ENCODE measurements at regions not wholly inside any gene's neighbourhood (a gene's known extent, or its start where the extent isn't known, plus 50 kb on each side); places are given as distances from the start of the nearest gene placed in this dataset.

- DNase-seq (ENCODE audit: low read depth, low spot score) (no peak), ATAC-seq (no peak)
- Histone ChIP-seq H3K9ac (ENCODE audit: low read length) (no peak overlapping the region), H2AFZ (ENCODE audit: low read depth, low read length, poor library complexity, severe bottlenecking) (no peak overlapping the region), H3K79me2 (ENCODE audit: insufficient read depth, low read length) (no peaks in the 10 kb centered on the region), H3K27ac (ENCODE audit: low read depth, low read length) (no peak overlapping the region), H3K4me2 (ENCODE audit: low read length) (no peak overlapping the region), H3K4me1 (ENCODE audit: control insufficient read depth in 1 of 2, insufficient read depth in 2 of 2, low read length in 2 of 2) (no peaks in the 10 kb centered on the region), H3K27me3 (ENCODE audit: insufficient read depth, low read length) (no peaks in the 10 kb centered on the region), H4K20me1 (ENCODE audit: insufficient read depth) (no peaks in the 10 kb centered on the region), H3K9me2 (ENCODE audit: insufficient read depth) (no peaks in the 10 kb centered on the region), H3K4me3 (replicated peaks in 1 of 2; ENCODE audit: low read depth in 1 of 2, low read length in 2 of 2) (no peak overlapping the region), H3K9me3 (ENCODE audit: control insufficient read depth in 1 of 2, insufficient read depth in 1 of 2, low read depth in 1 of 2, low read length in 2 of 2) (no peaks in the 10 kb centered on the region), H3K36me3 (ENCODE audit: control insufficient read depth in 1 of 2, insufficient read depth in 2 of 2, low read length in 2 of 2) (no peaks in the 10 kb centered on the region)
- ChIA-PET RAD21 (ENCODE audit: low non-redundant PET in 1 of 2, low total read pairs in 2 of 2, uncharacterized antibody in 2 of 2, unreplicated experiment in 2 of 2) (no interaction called here), POLR2A (no interaction called here), CTCF (no interaction called here)
- no peak for TF ChIP-seq JUND (IDR thresholded peaks at IDR 0.05)
- no peak for TF ChIP-seq TCF7L2 (IDR thresholded peaks at IDR 0.05; ENCODE audit: borderline replicate concordance, extremely low read depth, insufficient read depth, insufficient read length)
- TF ChIP-seq ELF1 (IDR thresholded peaks at IDR 0.05; ENCODE audit: borderline replicate concordance, low read depth): no peak
- TF ChIP-seq EZH2phosphoT487 (IDR thresholded peaks at IDR 0.05; ENCODE audit: borderline replicate concordance): no peak
- TF ChIP-seq ZNF274 (IDR thresholded peaks at IDR 0.05; ENCODE audit: low read depth, low read length): no peak
- no peak for TF ChIP-seq FOSL1 (IDR thresholded peaks at IDR 0.05; ENCODE audit: low read depth)
- no peak for TF ChIP-seq CEBPB (IDR thresholded peaks at IDR 0.05; ENCODE audit: low read depth)
- intact Hi-C loops (cut with micrococcal nuclease): no loop called here
- BruUV-seq (replicated peaks): no TSS peak
These were observed 1032.2 kb upstream of the SLC10A2 start for GRCh38 chr13:104098421-104098820.

DNA sequence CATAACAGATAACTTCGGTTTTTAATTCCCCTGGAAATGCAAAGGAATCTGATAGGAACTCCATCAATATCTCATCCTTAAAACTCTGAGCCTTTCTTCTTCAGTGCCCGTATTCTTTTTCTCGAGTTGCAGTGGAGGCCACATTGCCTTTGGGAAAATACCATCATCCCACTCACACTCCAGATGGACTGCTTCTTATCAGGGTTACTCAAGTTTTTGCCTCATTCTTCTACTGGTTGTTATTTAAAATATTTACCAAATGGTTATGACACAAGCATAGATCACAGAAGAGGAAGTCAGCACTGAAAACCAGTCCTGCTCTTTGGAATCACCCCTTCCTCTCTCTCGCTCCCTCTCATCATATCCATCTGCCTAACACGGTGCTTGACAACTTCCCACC lies 1020.5 kb upstream of the SLC10A2 start:
- ChIA-PET CTCF (no interaction called here), RAD21 (ENCODE audit: low non-redundant PET in 1 of 2, low total read pairs in 2 of 2, uncharacterized antibody in 2 of 2, unreplicated experiment in 2 of 2) (no interaction called here), POLR2A (no interaction called here)
- H3K27me3 ChIP-seq (ENCODE audit: insufficient read depth, low read length): no peaks in the 10 kb centered on the region
- H4K20me1 ChIP-seq (ENCODE audit: insufficient read depth): no peaks in the 10 kb centered on the region
- H3K27ac ChIP-seq (ENCODE audit: low read depth, low read length): no peak overlapping the region
- H3K79me2 ChIP-seq (ENCODE audit: insufficient read depth, low read length): no peaks in the 10 kb centered on the region
- H2AFZ ChIP-seq (ENCODE audit: low read depth, low read length, poor library complexity, severe bottlenecking): no peak overlapping the region
- H3K9me2 ChIP-seq (ENCODE audit: insufficient read depth): no peaks in the 10 kb centered on the region; the same call in 1 of the 2 replicates
- H3K4me2 ChIP-seq (ENCODE audit: low read length): no peak overlapping the region
- no peak overlapping the region for H3K4me3 ChIP-seq (replicated peaks in 1 of 2; ENCODE audit: low read depth in 1 of 2, low read length in 2 of 2)
- BruUV-seq (replicated peaks): no TSS peak
- no peak for ATAC-seq
- H3K9me3 ChIP-seq (ENCODE audit: control insufficient read depth in 1 of 2, insufficient read depth in 1 of 2, low read depth in 1 of 2, low read length in 2 of 2): no peaks in the 10 kb centered on the region
- intact Hi-C loops (cut with micrococcal nuclease): no loop called here
- no peaks in the 10 kb centered on the region for H3K4me1 ChIP-seq (ENCODE audit: control insufficient read depth in 1 of 2, insufficient read depth in 2 of 2, low read length in 2 of 2)
- no peak overlapping the region for H3K9ac ChIP-seq (ENCODE audit: low read length)
- H3K36me3 ChIP-seq (ENCODE audit: control insufficient read depth in 1 of 2, insufficient read depth in 2 of 2, low read length in 2 of 2): no peaks in the 10 kb centered on the region
- no peak for DNase-seq (ENCODE audit: low read depth, low spot score)
- no peak for TF ChIP-seq EGR1 (IDR thresholded peaks at IDR 0.05; ENCODE audit: low read depth)
- TF ChIP-seq TCF7L2 (IDR thresholded peaks at IDR 0.05; ENCODE audit: borderline replicate concordance, extremely low read depth, insufficient read depth, insufficient read length): no peak
- TF ChIP-seq CBX3 (IDR thresholded peaks at IDR 0.05; ENCODE audit: low read depth): no peak
- no peak for TF ChIP-seq SP1 (IDR thresholded peaks at IDR 0.05; ENCODE audit: low read depth)
- no peak for TF ChIP-seq SRF (IDR thresholded peaks at IDR 0.05; ENCODE audit: low read depth)
- no peak for TF ChIP-seq POLR2A (IDR thresholded peaks at IDR 0.05; ENCODE audit: borderline replicate concordance, extremely low read depth, insufficient read depth, insufficient read length)
- TF ChIP-seq, protein P1, sequence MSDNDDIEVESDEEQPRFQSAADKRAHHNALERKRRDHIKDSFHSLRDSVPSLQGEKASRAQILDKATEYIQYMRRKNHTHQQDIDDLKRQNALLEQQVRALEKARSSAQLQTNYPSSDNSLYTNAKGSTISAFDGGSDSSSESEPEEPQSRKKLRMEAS (IDR thresholded peaks at IDR 0.05): no peak
- TF ChIP-seq, protein P2, sequence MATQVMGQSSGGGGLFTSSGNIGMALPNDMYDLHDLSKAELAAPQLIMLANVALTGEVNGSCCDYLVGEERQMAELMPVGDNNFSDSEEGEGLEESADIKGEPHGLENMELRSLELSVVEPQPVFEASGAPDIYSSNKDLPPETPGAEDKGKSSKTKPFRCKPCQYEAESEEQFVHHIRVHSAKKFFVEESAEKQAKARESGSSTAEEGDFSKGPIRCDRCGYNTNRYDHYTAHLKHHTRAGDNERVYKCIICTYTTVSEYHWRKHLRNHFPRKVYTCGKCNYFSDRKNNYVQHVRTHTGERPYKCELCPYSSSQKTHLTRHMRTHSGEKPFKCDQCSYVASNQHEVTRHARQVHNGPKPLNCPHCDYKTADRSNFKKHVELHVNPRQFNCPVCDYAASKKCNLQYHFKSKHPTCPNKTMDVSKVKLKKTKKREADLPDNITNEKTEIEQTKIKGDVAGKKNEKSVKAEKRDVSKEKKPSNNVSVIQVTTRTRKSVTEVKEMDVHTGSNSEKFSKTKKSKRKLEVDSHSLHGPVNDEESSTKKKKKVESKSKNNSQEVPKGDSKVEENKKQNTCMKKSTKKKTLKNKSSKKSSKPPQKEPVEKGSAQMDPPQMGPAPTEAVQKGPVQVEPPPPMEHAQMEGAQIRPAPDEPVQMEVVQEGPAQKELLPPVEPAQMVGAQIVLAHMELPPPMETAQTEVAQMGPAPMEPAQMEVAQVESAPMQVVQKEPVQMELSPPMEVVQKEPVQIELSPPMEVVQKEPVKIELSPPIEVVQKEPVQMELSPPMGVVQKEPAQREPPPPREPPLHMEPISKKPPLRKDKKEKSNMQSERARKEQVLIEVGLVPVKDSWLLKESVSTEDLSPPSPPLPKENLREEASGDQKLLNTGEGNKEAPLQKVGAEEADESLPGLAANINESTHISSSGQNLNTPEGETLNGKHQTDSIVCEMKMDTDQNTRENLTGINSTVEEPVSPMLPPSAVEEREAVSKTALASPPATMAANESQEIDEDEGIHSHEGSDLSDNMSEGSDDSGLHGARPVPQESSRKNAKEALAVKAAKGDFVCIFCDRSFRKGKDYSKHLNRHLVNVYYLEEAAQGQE (IDR thresholded peaks at IDR 0.05; ENCODE audit: low read depth): no peak
- TF ChIP-seq SIN3A (IDR thresholded peaks at IDR 0.05; ENCODE audit: low read depth): no peak
- no peak for TF ChIP-seq ZFX (IDR thresholded peaks at IDR 0.05)
- TF ChIP-seq POLR2AphosphoS5 (IDR thresholded peaks at IDR 0.05; ENCODE audit: low read depth, low read length): no peak
- TF ChIP-seq YY1 (IDR thresholded peaks at IDR 0.05; ENCODE audit: extremely low read depth, insufficient replicate concordance, low read depth, low read length): no peak
- TF ChIP-seq CEBPB (IDR thresholded peaks at IDR 0.05; ENCODE audit: low read depth): no peak
- TF ChIP-seq CTCF (IDR thresholded peaks at IDR 0.05 in 2 of 3, conservative IDR thresholded peaks at IDR 0.05 in 1 of 3; ENCODE audit: borderline replicate concordance in 1 of 3, insufficient read depth in 1 of 3, low read depth in 2 of 3, low read length in 2 of 3): no peak

Measured in HCT116 (cell line).